Testis (tissue), 2 donors: ENCODE measurements at regions not wholly inside any gene's neighbourhood (a gene's known extent, or its start where the extent isn't known, plus 50 kb on each side); places are given as distances from the start of the nearest gene placed in this dataset.

Experiments
- DNase-seq: peaks from one replicate; pipeline ENCODE4 v3.0.0-alpha.2; 2019
- H3K27ac ChIP-seq, 2 donors: fragments of 200-600 bp; sonication (generic); one replicate each; pipeline ENCODE4 v1.5.1; 2019
- H3K27me3 ChIP-seq: fragments of 200-600 bp; sonication (generic); one replicate; pipeline ENCODE4 v1.5.1; 2019
- H3K36me3 ChIP-seq: fragments of 200-600 bp; sonication (generic); one replicate; pipeline ENCODE4 v1.5.1; 2017; ENCODE audit warnings: low read depth; ENCODE audit errors: missing control alignments
- H3K4me1 ChIP-seq: fragments of 200-600 bp; sonication (generic); one replicate; pipeline ENCODE4 v1.5.1; 2019
- H3K4me3 ChIP-seq, 2 donors: fragments of 200-600 bp; sonication (generic); one replicate each; pipeline ENCODE4 v1.5.1; 2017 to 2019
- H3K9me3 ChIP-seq: fragments of 200-600 bp; sonication (generic); one replicate; pipeline ENCODE4 v1.5.1; 2017
- POLR2A ChIP-seq: fragments of 450-650 bp; IDR thresholded peaks from one replicate; pipeline ENCODE4 v1.6.1; 2017; ENCODE audit warnings: antibody characterized with exemption, mild to moderate bottlenecking, moderate library complexity
- intact Hi-C: fragments of 100-400 bp; cut with DNase I; formaldehyde crosslinking; loops from one replicate; pipeline ENCODE4 v1.15.1; 2023; ENCODE audit warnings: low total_unique reads
- TF ChIP-seq, protein P1 (sequence below), 3 experiments: fragments of 450-650 bp in 2 of 3; fragments of 200-600 bp in 1 of 3; sonication (generic) in 1 of 3; IDR thresholded peaks; one replicate each; pipeline ENCODE4 v1.5.1; 2016 to 2019; ENCODE audit warnings: antibody characterized with exemption in 3 of 3, mild to moderate bottlenecking in 2 of 3, moderate library complexity in 1 of 3

DNA sequence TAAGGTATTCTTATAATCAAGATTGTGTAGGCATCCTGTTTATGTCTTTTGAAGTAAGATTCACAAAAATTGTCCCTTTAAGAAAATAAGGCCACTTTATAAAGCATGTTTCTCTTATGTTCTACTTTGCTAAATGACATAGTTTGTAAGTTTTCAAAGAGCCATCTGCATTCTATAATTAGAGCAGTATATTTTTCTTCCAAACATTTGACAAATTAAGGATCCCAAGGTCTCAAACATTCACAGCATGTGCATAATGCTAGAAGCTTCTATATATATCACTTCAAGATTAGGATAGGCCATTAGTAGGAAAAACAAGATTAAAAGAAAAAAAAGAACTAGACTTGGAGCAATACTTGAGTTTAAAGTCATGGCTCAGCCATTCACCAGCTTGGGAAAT is 55.9 kb upstream of the DOK5 start:
- Histone ChIP-seq H3K4me1 (no peaks in the 10 kb centered on the region), H3K27ac (no peak overlapping the region), H3K27me3 (no peaks in the 10 kb centered on the region), H3K4me3 (no peak overlapping the region), H3K9me3 (no peaks in the 10 kb centered on the region), H3K36me3 (no peaks in the 10 kb centered on the region)
- no peak for DNase-seq
- TF ChIP-seq, protein P1, sequence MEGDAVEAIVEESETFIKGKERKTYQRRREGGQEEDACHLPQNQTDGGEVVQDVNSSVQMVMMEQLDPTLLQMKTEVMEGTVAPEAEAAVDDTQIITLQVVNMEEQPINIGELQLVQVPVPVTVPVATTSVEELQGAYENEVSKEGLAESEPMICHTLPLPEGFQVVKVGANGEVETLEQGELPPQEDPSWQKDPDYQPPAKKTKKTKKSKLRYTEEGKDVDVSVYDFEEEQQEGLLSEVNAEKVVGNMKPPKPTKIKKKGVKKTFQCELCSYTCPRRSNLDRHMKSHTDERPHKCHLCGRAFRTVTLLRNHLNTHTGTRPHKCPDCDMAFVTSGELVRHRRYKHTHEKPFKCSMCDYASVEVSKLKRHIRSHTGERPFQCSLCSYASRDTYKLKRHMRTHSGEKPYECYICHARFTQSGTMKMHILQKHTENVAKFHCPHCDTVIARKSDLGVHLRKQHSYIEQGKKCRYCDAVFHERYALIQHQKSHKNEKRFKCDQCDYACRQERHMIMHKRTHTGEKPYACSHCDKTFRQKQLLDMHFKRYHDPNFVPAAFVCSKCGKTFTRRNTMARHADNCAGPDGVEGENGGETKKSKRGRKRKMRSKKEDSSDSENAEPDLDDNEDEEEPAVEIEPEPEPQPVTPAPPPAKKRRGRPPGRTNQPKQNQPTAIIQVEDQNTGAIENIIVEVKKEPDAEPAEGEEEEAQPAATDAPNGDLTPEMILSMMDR (IDR thresholded peaks at IDR 0.05) = no peak
- no peak for TF ChIP-seq POLR2A
- intact Hi-C loops = no loop called here
